Natural killer cell (primary cell): ENCODE measurements at regions not wholly inside any gene's neighbourhood (a gene's known extent, or its start where the extent isn't known, plus 50 kb on each side); places are given as distances from the start of the nearest gene placed in this dataset.
A peak's percentile ranks its signal among the peaks of the same experiment; 100 is the strongest.

Source experiments
- ATAC-seq, 3 donors: fragments of 150-1000 bp in 2 of 3; fragments of 200-7000 bp in 1 of 3; cut with Tn5 transposase; 1 replicate in 1 of 3; 2 replicates in 2 of 3; pipeline ENCODE4 v1.10.0; 2021; ENCODE audit warnings: mild to moderate bottlenecking in 2 of 3, moderate library complexity in 2 of 3
- DNase-seq, 2 donors: peaks; one replicate each; pipeline versions ENCODE4 v3.0.0 to v3.0.0-alpha.2; 2013 to 2021; ENCODE audit warnings: mixed read lengths in 1 of 2
- H3K27ac ChIP-seq: one replicate; pipeline ENCODE4 v1.5.1; 2013; ENCODE audit warnings: mild to moderate bottlenecking, low read length
- H3K27me3 ChIP-seq: one replicate; pipeline ENCODE4 v1.6.1; 2013; ENCODE audit warnings: low read length; ENCODE audit not compliant: control insufficient read depth, insufficient read depth
- H3K36me3 ChIP-seq: one replicate; pipeline ENCODE4 v1.6.1; 2013; ENCODE audit warnings: low read length; ENCODE audit not compliant: control insufficient read depth, insufficient read depth
- H3K4me1 ChIP-seq: one replicate; pipeline ENCODE4 v1.6.1; 2013; ENCODE audit warnings: low read length; ENCODE audit not compliant: control insufficient read depth, insufficient read depth
- H3K4me3 ChIP-seq: one replicate; pipeline ENCODE4 v1.5.1; 2013; ENCODE audit warnings: low read length
- H3K9me3 ChIP-seq: one replicate; pipeline ENCODE4 v1.6.1; 2013; ENCODE audit warnings: low read length; ENCODE audit not compliant: control insufficient read depth, insufficient read depth
- H3K27ac Mint-ChIP-seq, 2 donors: one replicate each; pipeline ENCODE4 v1.8.0; 2022; ENCODE audit warnings: mild to moderate bottlenecking in 2 of 2, mixed read lengths in 2 of 2, moderate library complexity in 1 of 2
- H3K27me3 Mint-ChIP-seq, 2 donors: one replicate each; pipeline ENCODE4 v1.8.0; 2022; ENCODE audit warnings: low read depth in 2 of 2, mixed read lengths in 2 of 2
- H3K36me3 Mint-ChIP-seq: one replicate; pipeline ENCODE4 v1.8.0; 2022; ENCODE audit warnings: mixed read lengths
- H3K4me1 Mint-ChIP-seq, 2 donors: one replicate each; pipeline ENCODE4 v1.8.0; 2022; ENCODE audit warnings: mixed read lengths in 2 of 2
- H3K4me3 Mint-ChIP-seq: one replicate; pipeline ENCODE4 v1.8.0; 2022; ENCODE audit warnings: mild to moderate bottlenecking, moderate library complexity, mixed read lengths
- H3K9me3 Mint-ChIP-seq, 2 donors: one replicate each; pipeline ENCODE4 v1.8.0; 2022; ENCODE audit warnings: mixed read lengths in 2 of 2
- WGBS: methylation state at CpG from one replicate; pipeline ENCODE4 v1.1.7; 2013; ENCODE audit warnings: missing lambda C conversion rate; ENCODE audit not compliant: insufficient coverage; 5-methylcytosine and 5-hydroxymethylcytosine counted together
- intact Hi-C: fragments of 100-400 bp; cut with micrococcal nuclease; formaldehyde crosslinking; loops from one replicate; pipeline ENCODE4 v1.14.2; 2022
- TF ChIP-seq, protein P1 (sequence below): fragments of 200-600 bp; IDR thresholded peaks from one replicate; pipeline ENCODE4 v1.8.0; 2022; ENCODE audit warnings: antibody characterized with exemption

DNA sequence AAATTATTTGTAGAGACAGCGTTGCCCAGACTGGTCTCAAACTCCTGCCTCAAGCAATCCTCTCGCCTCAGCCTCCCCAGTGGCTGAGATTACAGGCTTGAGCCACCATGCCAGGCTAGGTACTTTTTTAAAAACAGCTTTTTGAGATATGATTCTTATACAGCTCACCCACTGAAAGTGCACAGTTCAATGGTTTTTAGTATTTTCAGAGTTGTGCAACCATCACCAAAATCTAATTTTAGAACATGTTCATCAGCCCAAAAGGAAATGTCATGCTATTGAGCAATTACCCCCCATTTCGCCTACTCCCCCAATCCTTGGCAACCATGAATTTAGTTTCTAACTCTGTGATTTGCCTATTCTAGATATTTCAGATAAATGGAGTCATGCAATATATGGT lies 73.7 kb downstream of the EVX1 start:
- Mint-ChIP-seq H3K4me3 (no peak overlapping the region), H3K9me3 (no peaks in the 10 kb centered on the region), H3K27me3 (peaks cover 19 to 59% of the 10 kb centered on the region in 2 donors), H3K27ac (no peak overlapping the region), H3K36me3 (no peaks in the 10 kb centered on the region), H3K4me1 (no peaks in the 10 kb centered on the region)
- intact Hi-C loops, result no loop called here
- ATAC-seq (no peak), DNase-seq (no peak)
- H3K36me3 ChIP-seq, result no peaks in the 10 kb centered on the region
- peaks cover 3% of the 10 kb centered on the region for H3K27me3 ChIP-seq
- TF ChIP-seq, protein P1, sequence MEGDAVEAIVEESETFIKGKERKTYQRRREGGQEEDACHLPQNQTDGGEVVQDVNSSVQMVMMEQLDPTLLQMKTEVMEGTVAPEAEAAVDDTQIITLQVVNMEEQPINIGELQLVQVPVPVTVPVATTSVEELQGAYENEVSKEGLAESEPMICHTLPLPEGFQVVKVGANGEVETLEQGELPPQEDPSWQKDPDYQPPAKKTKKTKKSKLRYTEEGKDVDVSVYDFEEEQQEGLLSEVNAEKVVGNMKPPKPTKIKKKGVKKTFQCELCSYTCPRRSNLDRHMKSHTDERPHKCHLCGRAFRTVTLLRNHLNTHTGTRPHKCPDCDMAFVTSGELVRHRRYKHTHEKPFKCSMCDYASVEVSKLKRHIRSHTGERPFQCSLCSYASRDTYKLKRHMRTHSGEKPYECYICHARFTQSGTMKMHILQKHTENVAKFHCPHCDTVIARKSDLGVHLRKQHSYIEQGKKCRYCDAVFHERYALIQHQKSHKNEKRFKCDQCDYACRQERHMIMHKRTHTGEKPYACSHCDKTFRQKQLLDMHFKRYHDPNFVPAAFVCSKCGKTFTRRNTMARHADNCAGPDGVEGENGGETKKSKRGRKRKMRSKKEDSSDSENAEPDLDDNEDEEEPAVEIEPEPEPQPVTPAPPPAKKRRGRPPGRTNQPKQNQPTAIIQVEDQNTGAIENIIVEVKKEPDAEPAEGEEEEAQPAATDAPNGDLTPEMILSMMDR, result no peak
- 71% methylated on average over 2 of the region's 3 CpGs for WGBS
- H3K4me3 ChIP-seq, result no peak overlapping the region
- H3K4me1 ChIP-seq, result no peaks in the 10 kb centered on the region
- no peaks in the 10 kb centered on the region for H3K9me3 ChIP-seq
- H3K27ac ChIP-seq, result no peak overlapping the region

DNA sequence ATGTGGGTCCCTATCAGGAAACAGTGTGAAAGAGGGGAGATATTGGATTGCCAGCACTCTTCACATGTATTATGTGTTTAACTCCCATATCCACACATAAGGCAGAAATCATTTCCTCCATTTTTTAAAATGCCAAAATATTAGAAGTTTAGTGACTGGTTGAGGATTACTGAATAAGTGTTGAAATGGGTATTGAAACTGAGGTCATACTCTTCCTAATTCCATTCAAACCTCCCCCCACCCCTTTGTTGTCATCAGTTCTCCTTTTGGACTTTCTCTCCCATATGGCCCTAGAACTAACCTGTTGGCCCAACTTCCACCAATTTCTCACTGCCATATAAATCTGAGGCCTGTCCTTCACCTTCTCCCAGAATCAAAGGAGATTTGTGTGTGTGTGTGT lies 81.6 kb downstream of the EVX1 start:
- Histone ChIP-seq H3K27me3 (peaks cover 3% of the 10 kb centered on the region), H3K9me3 (no peaks in the 10 kb centered on the region), H3K4me1 (no peaks in the 10 kb centered on the region), H3K4me3 (no peak overlapping the region), H3K27ac (no peak overlapping the region), H3K36me3 (no peaks in the 10 kb centered on the region)
- Mint-ChIP-seq H3K4me3 (no peak overlapping the region), H3K9me3 (no peaks in the 10 kb centered on the region), H3K27me3 (peaks cover 17 to 24% of the 10 kb centered on the region in 2 donors), H3K4me1 (no peaks in the 10 kb centered on the region), H3K36me3 (no peaks in the 10 kb centered on the region), H3K27ac (no peak overlapping the region)
- intact Hi-C loops, result no loop called here
- ATAC-seq, result no peak
- TF ChIP-seq, protein P1, result no peak
- DNase-seq, result no peak

DNA sequence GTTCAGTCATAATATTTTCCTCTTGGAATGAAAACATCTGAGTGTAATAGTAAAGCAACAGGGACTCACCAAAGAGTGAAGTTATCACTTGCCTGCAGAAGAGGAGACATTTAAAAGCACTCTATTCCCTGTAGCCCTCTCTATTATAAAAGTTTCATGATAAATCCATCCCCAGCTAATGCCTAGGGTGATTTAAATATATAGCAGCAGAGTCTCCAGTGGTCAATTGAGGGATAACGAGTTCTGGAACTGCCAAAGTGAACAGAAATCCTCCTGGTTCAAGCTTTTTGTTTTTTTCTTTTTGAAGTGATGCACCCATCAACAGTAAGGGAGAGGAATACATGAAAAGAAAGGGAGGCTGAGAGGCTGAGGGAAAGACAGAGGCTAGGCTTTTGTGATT lies 87.3 kb downstream of the EVX1 start:
- no peaks in the 10 kb centered on the region for H3K4me1 Mint-ChIP-seq
- intact Hi-C loops, result no loop called here
- H3K27ac Mint-ChIP-seq, result no peak overlapping the region
- 50% methylated on average over 1 of the region's 1 CpG for WGBS
- peaks cover 0 to 5% of the 10 kb centered on the region in 2 donors for H3K9me3 Mint-ChIP-seq
- H3K9me3 ChIP-seq, result peaks cover 4% of the 10 kb centered on the region
- ATAC-seq, result no peak
- H3K4me3 Mint-ChIP-seq, result no peak overlapping the region
- no peaks in the 10 kb centered on the region for H3K27me3 ChIP-seq
- no peak overlapping the region for H3K4me3 ChIP-seq
- DNase-seq, result no peak
- no peak overlapping the region for H3K27ac ChIP-seq
- H3K27me3 Mint-ChIP-seq, result peaks cover 8 to 27% of the 10 kb centered on the region in 2 donors
- no peaks in the 10 kb centered on the region for H3K36me3 ChIP-seq
- H3K4me1 ChIP-seq, result no peaks in the 10 kb centered on the region
- TF ChIP-seq, protein P1, result no peak
- H3K36me3 Mint-ChIP-seq, result peaks cover 11% of the 10 kb centered on the region

DNA sequence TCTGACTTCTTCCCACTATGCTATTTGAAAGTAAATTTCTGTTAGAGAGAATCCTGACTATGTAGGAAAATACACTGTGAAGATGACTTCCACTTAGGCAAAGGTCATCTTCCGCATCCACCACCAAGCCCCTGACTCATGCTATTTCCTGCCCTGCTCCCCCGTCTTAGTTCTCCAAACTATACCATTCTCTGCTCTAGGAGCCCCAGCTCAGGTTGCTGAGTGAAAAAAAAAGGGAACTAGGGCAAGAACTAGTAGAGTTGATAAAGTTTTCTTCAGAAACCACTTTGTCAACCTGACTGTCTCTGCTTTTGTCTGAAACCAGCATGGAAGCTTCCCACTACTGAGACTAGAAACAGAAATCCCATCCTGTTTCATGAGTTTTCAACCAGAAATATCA lies 96.9 kb downstream of the EVX1 start:
- intact Hi-C loops, result no loop called here
- no peak overlapping the region for H3K27ac ChIP-seq
- ATAC-seq (peak in 1 of 3 donors; percentile 33), DNase-seq (peak in 1 of 2 donors; percentile 5)
- 21% methylated on average over 2 of the region's 2 CpGs for WGBS
- H3K27me3 ChIP-seq, result no peaks in the 10 kb centered on the region
- TF ChIP-seq, protein P1, result no peak
- Mint-ChIP-seq H3K4me1 (no peaks in the 10 kb centered on the region), H3K9me3 (no peaks in the 10 kb centered on the region), H3K27ac (no peak overlapping the region), H3K27me3 (peaks cover 15 to 32% of the 10 kb centered on the region in 2 donors), H3K4me3 (no peak overlapping the region), H3K36me3 (no peaks in the 10 kb centered on the region)
- H3K4me3 ChIP-seq, result no peak overlapping the region
- no peaks in the 10 kb centered on the region for H3K36me3 ChIP-seq
- no peaks in the 10 kb centered on the region for H3K9me3 ChIP-seq
- no peaks in the 10 kb centered on the region for H3K4me1 ChIP-seq
